DOHH2 (cell line): ENCODE measurements at regions not wholly inside any gene's neighbourhood (a gene's known extent, or its start where the extent isn't known, plus 50 kb on each side); places are given as distances from the start of the nearest gene placed in this dataset.

Experiments
- H3F3A ChIP-seq: fragments of 200-600 bp; sonication (generic), shearing (Covaris generic); 2 replicates; pipeline ENCODE4 v1.6.0; 2016; ENCODE audit warnings: antibody characterized with exemption, mild to moderate bottlenecking; ENCODE audit not compliant: control insufficient read depth, insufficient read depth
- H3K27ac ChIP-seq: fragments of 200-600 bp; sonication (generic); 2 replicates; pipeline ENCODE4 v1.5.1; 2014; ENCODE audit warnings: low read depth, mild to moderate bottlenecking, low read length, moderate library complexity
- H3K27me3 ChIP-seq: fragments of 200-600 bp; sonication (generic); 2 replicates; pipeline ENCODE4 v1.6.1; 2014; ENCODE audit warnings: mild to moderate bottlenecking, low read length, mixed read lengths; ENCODE audit not compliant: control insufficient read depth
- H3K36me3 ChIP-seq: fragments of 200-600 bp; sonication (generic); 2 replicates; pipeline ENCODE4 v1.6.1; 2014; ENCODE audit warnings: mild to moderate bottlenecking, low read length, moderate library complexity, mixed read lengths; ENCODE audit not compliant: control insufficient read depth
- H3K4me1 ChIP-seq: fragments of 200-600 bp; sonication (generic); 2 replicates; pipeline ENCODE4 v1.6.1; 2014; ENCODE audit warnings: mild to moderate bottlenecking, low read length, mixed read lengths; ENCODE audit not compliant: control insufficient read depth
- H3K4me2 ChIP-seq: fragments of 200-600 bp; sonication (generic); 2 replicates; pipeline ENCODE4 v1.6.0; 2014; ENCODE audit warnings: mild to moderate bottlenecking, low read length, moderate library complexity
- H3K4me3 ChIP-seq: fragments of 200-600 bp; sonication (generic); 2 replicates; pipeline ENCODE4 v1.5.1; 2014; ENCODE audit warnings: mild to moderate bottlenecking, low read length, mixed read lengths
- H3K79me2 ChIP-seq: fragments of 200-600 bp; sonication (generic); 2 replicates; pipeline ENCODE4 v1.6.1; 2014; ENCODE audit warnings: mild to moderate bottlenecking, low read length, mixed read lengths; ENCODE audit not compliant: control insufficient read depth
- H3K9me2 ChIP-seq: fragments of 200-600 bp; sonication (generic); replicated peaks from 2 replicates; pipeline ENCODE4 v1.6.1; 2014; ENCODE audit warnings: mild to moderate bottlenecking, low read length, mixed read lengths; ENCODE audit not compliant: control insufficient read depth
- H3K9me3 ChIP-seq: fragments of 200-600 bp; sonication (generic); 2 replicates; pipeline ENCODE4 v1.6.1; 2014; ENCODE audit warnings: antibody characterized with exemption, low read length, mixed read lengths; ENCODE audit not compliant: control insufficient read depth, insufficient read depth
- H4K20me1 ChIP-seq: fragments of 200-600 bp; sonication (generic); 2 replicates; pipeline ENCODE4 v1.6.0; 2014; ENCODE audit warnings: low read depth, mild to moderate bottlenecking, antibody characterized with exemption, low read length, moderate library complexity; ENCODE audit not compliant: control insufficient read depth, insufficient read depth
- EZH2phosphoT487 ChIP-seq: fragments of 200-600 bp; sonication (generic); IDR thresholded peaks from 2 replicates; pipeline ENCODE4 v1.6.1; 2017; ENCODE audit warnings: borderline replicate concordance, mild to moderate bottlenecking, antibody characterized with exemption, low read length, moderate library complexity, mixed read lengths
- TF ChIP-seq, protein P1 (sequence below): fragments of 200-600 bp; sonication (generic); IDR thresholded peaks from one replicate; pipeline ENCODE4 v1.5.1; 2014; ENCODE audit warnings: antibody characterized with exemption, mild to moderate bottlenecking, low read depth, low read length; ENCODE audit not compliant: poor library complexity, severe bottlenecking

DNA sequence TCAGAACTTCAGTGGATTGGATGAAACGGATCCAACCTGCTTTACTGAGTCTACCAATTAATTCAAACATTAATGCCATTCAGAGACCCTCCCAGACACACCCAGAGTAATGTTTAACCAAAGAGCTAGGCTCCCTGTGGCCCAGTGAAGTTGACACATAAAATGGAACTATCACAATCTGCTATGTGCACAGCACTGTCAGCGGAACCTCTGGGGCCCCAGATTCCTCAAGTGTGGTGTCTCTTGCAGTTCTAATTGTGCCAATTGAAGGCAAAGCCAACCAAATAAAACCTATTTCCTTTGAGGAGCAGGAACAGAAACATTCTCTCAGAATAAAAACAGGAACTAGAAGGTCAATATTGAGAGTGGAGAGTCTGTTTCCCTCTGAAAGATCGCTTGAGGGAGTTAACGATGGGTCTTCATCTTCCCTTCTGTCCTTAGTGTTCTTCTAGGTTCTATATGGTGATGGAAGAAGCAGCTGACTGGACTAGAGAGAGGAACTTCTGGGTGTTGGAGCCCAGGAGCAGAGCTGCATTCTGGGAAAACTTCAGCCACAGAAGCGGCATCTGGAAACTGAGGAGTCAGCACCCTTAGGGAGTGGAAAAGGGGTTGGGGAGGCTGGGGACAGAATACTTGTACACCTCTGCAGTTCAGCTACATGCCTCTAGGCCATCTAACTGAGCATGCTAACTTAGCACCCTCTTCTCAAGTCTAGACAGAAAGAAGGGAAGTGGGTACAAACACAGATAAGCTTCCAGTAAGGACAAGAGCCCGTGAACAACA, 174.4 kb upstream of the FBXO11 start:
- TF ChIP-seq EZH2phosphoT487: no peak
- TF ChIP-seq, protein P1, sequence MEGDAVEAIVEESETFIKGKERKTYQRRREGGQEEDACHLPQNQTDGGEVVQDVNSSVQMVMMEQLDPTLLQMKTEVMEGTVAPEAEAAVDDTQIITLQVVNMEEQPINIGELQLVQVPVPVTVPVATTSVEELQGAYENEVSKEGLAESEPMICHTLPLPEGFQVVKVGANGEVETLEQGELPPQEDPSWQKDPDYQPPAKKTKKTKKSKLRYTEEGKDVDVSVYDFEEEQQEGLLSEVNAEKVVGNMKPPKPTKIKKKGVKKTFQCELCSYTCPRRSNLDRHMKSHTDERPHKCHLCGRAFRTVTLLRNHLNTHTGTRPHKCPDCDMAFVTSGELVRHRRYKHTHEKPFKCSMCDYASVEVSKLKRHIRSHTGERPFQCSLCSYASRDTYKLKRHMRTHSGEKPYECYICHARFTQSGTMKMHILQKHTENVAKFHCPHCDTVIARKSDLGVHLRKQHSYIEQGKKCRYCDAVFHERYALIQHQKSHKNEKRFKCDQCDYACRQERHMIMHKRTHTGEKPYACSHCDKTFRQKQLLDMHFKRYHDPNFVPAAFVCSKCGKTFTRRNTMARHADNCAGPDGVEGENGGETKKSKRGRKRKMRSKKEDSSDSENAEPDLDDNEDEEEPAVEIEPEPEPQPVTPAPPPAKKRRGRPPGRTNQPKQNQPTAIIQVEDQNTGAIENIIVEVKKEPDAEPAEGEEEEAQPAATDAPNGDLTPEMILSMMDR: no peak
- Histone ChIP-seq H3K4me2 (no peak overlapping the region), H3K36me3 (no peaks in the 10 kb centered on the region)

DNA sequence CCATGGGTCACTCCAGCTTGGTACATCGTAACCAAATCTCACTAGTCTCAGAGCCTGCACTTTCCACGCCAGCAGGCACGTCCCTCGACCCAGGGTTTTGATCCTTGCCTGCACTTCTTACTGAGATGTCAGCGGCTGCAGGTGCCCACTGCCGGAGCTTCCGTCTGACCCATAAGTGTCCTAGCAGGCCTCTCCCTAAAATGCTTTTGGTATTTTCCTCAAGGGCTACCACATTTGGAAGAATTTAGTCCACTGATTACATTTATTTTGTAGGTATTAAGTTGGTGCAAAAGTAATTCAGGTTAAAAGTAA, 175.0 kb upstream of the FBXO11 start:
- H3K4me2 ChIP-seq: no peak overlapping the region
- H3K79me2 ChIP-seq: no peaks in the 10 kb centered on the region
- no peaks in the 10 kb centered on the region for H3F3A ChIP-seq
- H3K4me3 ChIP-seq: no peak overlapping the region
- no peaks in the 10 kb centered on the region for H4K20me1 ChIP-seq
- H3K9me3 ChIP-seq: no peaks in the 10 kb centered on the region
- H3K9me2 ChIP-seq: no peaks in the 10 kb centered on the region
- no peak overlapping the region for H3K27ac ChIP-seq
- peaks cover 5% of the 10 kb centered on the region; the same call in 1 of the 2 replicates for H3K27me3 ChIP-seq
- peaks cover 5% of the 10 kb centered on the region; the same call in 1 of the 2 replicates for H3K4me1 ChIP-seq
- TF ChIP-seq, protein P1: no peak
- H3K36me3 ChIP-seq: no peaks in the 10 kb centered on the region

More for the DNA sequence above, 174.4 kb upstream of the FBXO11 start:
- Histone ChIP-seq H3K9me3 (no peaks in the 10 kb centered on the region), H3K9me2 (no peaks in the 10 kb centered on the region), H3K27me3 (peaks cover 5% of the 10 kb centered on the region; the same call in 1 of the 2 replicates), H3K4me1 (peaks cover 5% of the 10 kb centered on the region; the same call in 1 of the 2 replicates), H3K4me3 (no peak overlapping the region), H3K79me2 (no peaks in the 10 kb centered on the region), H4K20me1 (no peaks in the 10 kb centered on the region), H3K27ac (no peak overlapping the region), H3F3A (no peaks in the 10 kb centered on the region)

DNA sequence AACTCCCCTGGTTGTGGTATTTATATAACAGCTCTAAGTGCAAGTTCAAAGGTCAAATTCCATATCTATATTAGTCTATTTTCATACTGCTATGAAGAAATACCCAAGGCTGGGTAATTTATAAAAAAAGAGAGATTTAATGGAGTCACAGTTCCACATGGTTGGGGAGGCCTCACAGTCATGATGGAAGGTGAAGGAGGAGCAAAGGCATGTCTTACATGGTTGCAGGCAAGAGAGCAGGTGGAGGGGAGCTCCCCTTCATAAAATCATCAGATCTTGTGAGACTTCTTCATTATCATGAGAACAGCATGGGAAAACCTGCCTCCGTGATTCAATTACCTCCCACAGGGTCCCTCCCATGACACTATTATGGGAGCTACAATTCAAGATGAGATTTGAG, 179.6 kb upstream of the FBXO11 start:
- H3K4me2 ChIP-seq: no peak overlapping the region
- no peaks in the 10 kb centered on the region for H3K9me3 ChIP-seq
- no peak overlapping the region for H3K4me3 ChIP-seq
- H3K36me3 ChIP-seq: no peaks in the 10 kb centered on the region
- H3F3A ChIP-seq: no peaks in the 10 kb centered on the region
- H3K27ac ChIP-seq: no peak overlapping the region
- H3K79me2 ChIP-seq: no peaks in the 10 kb centered on the region
- H3K4me1 ChIP-seq: no peaks in the 10 kb centered on the region; the same call in 1 of the 2 replicates
- H3K27me3 ChIP-seq: peaks cover 16% of the 10 kb centered on the region
- no peaks in the 10 kb centered on the region for H3K9me2 ChIP-seq
- H4K20me1 ChIP-seq: no peaks in the 10 kb centered on the region
- TF ChIP-seq, protein P1: no peak
- TF ChIP-seq EZH2phosphoT487: no peak
